GM12878 (cell line): ENCODE measurements at regions not wholly inside any gene's neighbourhood (a gene's known extent, or its start where the extent isn't known, plus 50 kb on each side); places are given as distances from the start of the nearest gene placed in this dataset.
A peak's percentile ranks its signal among the peaks of the same experiment; 100 is the strongest.

Experiments
- BCL3 ChIP-seq: IDR thresholded peaks from 2 replicates; pipeline ENCODE4 v1.6.1; 2011; ENCODE audit warnings: borderline replicate concordance, low read depth, mild to moderate bottlenecking, moderate library complexity, low read length; ENCODE audit not compliant: insufficient read depth, poor library complexity, severe bottlenecking
- BMI1 ChIP-seq: fragments of 450-650 bp; IDR thresholded peaks from 2 replicates; pipeline ENCODE4 v1.6.1; 2016; ENCODE audit warnings: mild to moderate bottlenecking, moderate library complexity, borderline replicate concordance
- CHD1 ChIP-seq: IDR thresholded peaks from 2 replicates; pipeline ENCODE4 v1.6.1; 2012; ENCODE audit warnings: low read depth, low read length, improper control_type of control experiment
- DPF2 ChIP-seq: fragments of 450-650 bp; IDR thresholded peaks from 2 replicates; pipeline ENCODE4 v1.6.1; 2017; ENCODE audit warnings: mild to moderate bottlenecking
- EZH2 ChIP-seq: IDR thresholded peaks from 2 replicates; pipeline ENCODE4 v1.6.1; 2012; ENCODE audit warnings: low read depth, mild to moderate bottlenecking, control low read depth, inconsistent platforms, low read length, borderline replicate concordance; ENCODE audit not compliant: control insufficient read depth
- FOXM1 ChIP-seq: IDR thresholded peaks from 2 replicates; pipeline ENCODE4 v1.6.1; 2012; ENCODE audit warnings: low read depth, mild to moderate bottlenecking, inconsistent platforms, low read length, moderate library complexity
- IKZF1 ChIP-seq: fragments of 450-650 bp; conservative IDR thresholded peaks from 2 replicates; pipeline ENCODE4 v1.6.1; 2017; ENCODE audit warnings: antibody characterized with exemption, mild to moderate bottlenecking
- IRF4 ChIP-seq: IDR thresholded peaks from 2 replicates; pipeline ENCODE4 v1.6.1; 2011; ENCODE audit warnings: low read depth, low read length
- JUNB ChIP-seq: IDR thresholded peaks from 2 replicates; pipeline ENCODE4 v1.6.1; 2016; ENCODE audit warnings: antibody characterized with exemption, mild to moderate bottlenecking
- REST ChIP-seq: IDR thresholded peaks from 2 replicates; pipeline ENCODE4 v1.6.1; 2012; ENCODE audit warnings: mild to moderate bottlenecking, low read depth, low read length
- STAT3 ChIP-seq: IDR thresholded peaks from 2 replicates; pipeline ENCODE4 v1.6.1; 2011; ENCODE audit warnings: low read depth, low read length, improper control_type of control experiment
- TCF3 ChIP-seq: IDR thresholded peaks from 2 replicates; pipeline ENCODE4 v1.6.1; 2012; ENCODE audit warnings: low read depth, mild to moderate bottlenecking, low read length, borderline replicate concordance; ENCODE audit not compliant: insufficient read depth
- USF2 ChIP-seq: IDR thresholded peaks from 2 replicates; pipeline ENCODE4 v1.6.1; 2011; ENCODE audit warnings: low read depth, low read length, improper control_type of control experiment, borderline replicate concordance
- TF ChIP-seq, protein P1 (sequence below): fragments of 150-350 bp; IDR thresholded peaks from 2 replicates; pipeline ENCODE4 v1.6.1; 2016; ENCODE audit warnings: low read depth, low read length
- TF ChIP-seq, protein P2 (sequence below): IDR thresholded peaks from 2 replicates; pipeline ENCODE4 v1.6.1; 2011; ENCODE audit warnings: borderline replicate concordance, low read depth, mild to moderate bottlenecking, moderate library complexity, mixed read lengths, low read length; ENCODE audit not compliant: insufficient read depth; ENCODE audit errors: extremely low read length
- TF ChIP-seq, protein P3 (sequence below): fragments of 450-650 bp; IDR thresholded peaks from 2 replicates; pipeline ENCODE4 v1.6.1; 2017; ENCODE audit warnings: mild to moderate bottlenecking, low read depth, inconsistent platforms; ENCODE audit not compliant: poor library complexity, severe bottlenecking

GRCh38 chr2:102080451-102081242 is 61.9 kb upstream of the IL1R1 start (continued):
- TF ChIP-seq, protein P1, sequence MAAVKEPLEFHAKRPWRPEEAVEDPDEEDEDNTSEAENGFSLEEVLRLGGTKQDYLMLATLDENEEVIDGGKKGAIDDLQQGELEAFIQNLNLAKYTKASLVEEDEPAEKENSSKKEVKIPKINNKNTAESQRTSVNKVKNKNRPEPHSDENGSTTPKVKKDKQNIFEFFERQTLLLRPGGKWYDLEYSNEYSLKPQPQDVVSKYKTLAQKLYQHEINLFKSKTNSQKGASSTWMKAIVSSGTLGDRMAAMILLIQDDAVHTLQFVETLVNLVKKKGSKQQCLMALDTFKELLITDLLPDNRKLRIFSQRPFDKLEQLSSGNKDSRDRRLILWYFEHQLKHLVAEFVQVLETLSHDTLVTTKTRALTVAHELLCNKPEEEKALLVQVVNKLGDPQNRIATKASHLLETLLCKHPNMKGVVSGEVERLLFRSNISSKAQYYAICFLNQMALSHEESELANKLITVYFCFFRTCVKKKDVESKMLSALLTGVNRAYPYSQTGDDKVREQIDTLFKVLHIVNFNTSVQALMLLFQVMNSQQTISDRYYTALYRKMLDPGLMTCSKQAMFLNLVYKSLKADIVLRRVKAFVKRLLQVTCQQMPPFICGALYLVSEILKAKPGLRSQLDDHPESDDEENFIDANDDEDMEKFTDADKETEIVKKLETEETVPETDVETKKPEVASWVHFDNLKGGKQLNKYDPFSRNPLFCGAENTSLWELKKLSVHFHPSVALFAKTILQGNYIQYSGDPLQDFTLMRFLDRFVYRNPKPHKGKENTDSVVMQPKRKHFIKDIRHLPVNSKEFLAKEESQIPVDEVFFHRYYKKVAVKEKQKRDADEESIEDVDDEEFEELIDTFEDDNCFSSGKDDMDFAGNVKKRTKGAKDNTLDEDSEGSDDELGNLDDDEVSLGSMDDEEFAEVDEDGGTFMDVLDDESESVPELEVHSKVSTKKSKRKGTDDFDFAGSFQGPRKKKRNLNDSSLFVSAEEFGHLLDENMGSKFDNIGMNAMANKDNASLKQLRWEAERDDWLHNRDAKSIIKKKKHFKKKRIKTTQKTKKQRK, result no peak
- TF ChIP-seq IKZF1 (peak; percentile 69), BMI1 (peak; percentile 32; the same call in 1 of the 2 replicates), USF2 (no peak), STAT3 (no peak), IRF4 (peak; percentile 64; the same call in 1 of the 2 replicates), JUNB (peak; percentile 80), EZH2 (no peak), REST (no peak), FOXM1 (peak; percentile 57; the same call in 1 of the 2 replicates), CHD1 (no peak), DPF2 (peak; percentile 83), BCL3 (no peak), TCF3 (no peak)
- TF ChIP-seq, protein P2, sequence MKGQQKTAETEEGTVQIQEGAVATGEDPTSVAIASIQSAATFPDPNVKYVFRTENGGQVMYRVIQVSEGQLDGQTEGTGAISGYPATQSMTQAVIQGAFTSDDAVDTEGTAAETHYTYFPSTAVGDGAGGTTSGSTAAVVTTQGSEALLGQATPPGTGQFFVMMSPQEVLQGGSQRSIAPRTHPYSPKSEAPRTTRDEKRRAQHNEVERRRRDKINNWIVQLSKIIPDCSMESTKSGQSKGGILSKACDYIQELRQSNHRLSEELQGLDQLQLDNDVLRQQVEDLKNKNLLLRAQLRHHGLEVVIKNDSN, result no peak
- TF ChIP-seq, protein P3, sequence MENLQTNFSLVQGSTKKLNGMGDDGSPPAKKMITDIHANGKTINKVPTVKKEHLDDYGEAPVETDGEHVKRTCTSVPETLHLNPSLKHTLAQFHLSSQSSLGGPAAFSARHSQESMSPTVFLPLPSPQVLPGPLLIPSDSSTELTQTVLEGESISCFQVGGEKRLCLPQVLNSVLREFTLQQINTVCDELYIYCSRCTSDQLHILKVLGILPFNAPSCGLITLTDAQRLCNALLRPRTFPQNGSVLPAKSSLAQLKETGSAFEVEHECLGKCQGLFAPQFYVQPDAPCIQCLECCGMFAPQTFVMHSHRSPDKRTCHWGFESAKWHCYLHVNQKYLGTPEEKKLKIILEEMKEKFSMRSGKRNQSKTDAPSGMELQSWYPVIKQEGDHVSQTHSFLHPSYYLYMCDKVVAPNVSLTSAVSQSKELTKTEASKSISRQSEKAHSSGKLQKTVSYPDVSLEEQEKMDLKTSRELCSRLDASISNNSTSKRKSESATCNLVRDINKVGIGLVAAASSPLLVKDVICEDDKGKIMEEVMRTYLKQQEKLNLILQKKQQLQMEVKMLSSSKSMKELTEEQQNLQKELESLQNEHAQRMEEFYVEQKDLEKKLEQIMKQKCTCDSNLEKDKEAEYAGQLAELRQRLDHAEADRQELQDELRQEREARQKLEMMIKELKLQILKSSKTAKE, result peak; percentile 32
